Osteoblast (primary cell): ENCODE measurements at regions not wholly inside any gene's neighbourhood (a gene's known extent, or its start where the extent isn't known, plus 50 kb on each side); places are given as distances from the start of the nearest gene placed in this dataset.

ENCODE experiments used
- DNase-seq: peaks from one replicate; pipeline ENCODE4 v3.0.0; 2011; ENCODE audit warnings: low spot score, mixed read lengths; ENCODE audit not compliant: insufficient read length; ENCODE audit errors: missing footprints
- H2AFZ ChIP-seq: 2 replicates; pipeline ENCODE4 v1.6.0; 2011; ENCODE audit warnings: mild to moderate bottlenecking, low read length
- H3K27ac ChIP-seq: 2 replicates; pipeline ENCODE4 v1.5.1; 2011; ENCODE audit warnings: mild to moderate bottlenecking, low read depth, low read length, moderate library complexity
- H3K27me3 ChIP-seq: 2 replicates; pipeline ENCODE4 v1.6.0; 2012; ENCODE audit warnings: mild to moderate bottlenecking, control low read depth, inconsistent platforms, low read length, moderate library complexity; ENCODE audit not compliant: insufficient read depth
- H3K36me3 ChIP-seq: 2 replicates; pipeline ENCODE4 v1.5.1; 2011; ENCODE audit warnings: mild to moderate bottlenecking, low read length, control low read depth, moderate library complexity; ENCODE audit not compliant: insufficient read depth
- H3K4me1 ChIP-seq: 2 replicates; pipeline ENCODE4 v1.5.1; 2011; ENCODE audit warnings: mild to moderate bottlenecking, low read length, control low read depth, moderate library complexity; ENCODE audit not compliant: insufficient read depth
- H3K4me2 ChIP-seq: 2 replicates; pipeline ENCODE4 v1.6.0; 2011; ENCODE audit warnings: mild to moderate bottlenecking, low read length; ENCODE audit not compliant: insufficient read depth
- H3K4me3 ChIP-seq: fragments of 200-600 bp; sonication (generic); 3 replicates; pipeline ENCODE4 v1.5.1; 2012; ENCODE audit warnings: mild to moderate bottlenecking, low read length, inconsistent platforms; ENCODE audit not compliant: insufficient read depth
- H3K79me2 ChIP-seq: 2 replicates; pipeline ENCODE4 v1.6.0; 2012; ENCODE audit warnings: mild to moderate bottlenecking, low read length, control low read depth, inconsistent platforms; ENCODE audit not compliant: insufficient read depth
- H3K9me3 ChIP-seq: 2 replicates; pipeline ENCODE4 v1.5.1; 2011; ENCODE audit warnings: low read depth, low read length, control low read depth
- H4K20me1 ChIP-seq: 2 replicates; pipeline ENCODE4 v1.6.0; 2012; ENCODE audit warnings: mild to moderate bottlenecking, low read length, control low read depth; ENCODE audit not compliant: insufficient read depth
- CTCF ChIP-seq: IDR thresholded peaks from 2 replicates; pipeline ENCODE4 v1.5.1; 2011; ENCODE audit warnings: mild to moderate bottlenecking, low read depth, low read length, moderate library complexity; ENCODE audit errors: extremely low read depth

- no peak for TF ChIP-seq CTCF
- Histone ChIP-seq H3K4me3 (no peak overlapping the region), H3K4me1 (no peaks in the 10 kb centered on the region), H3K36me3 (no peaks in the 10 kb centered on the region), H3K27ac (no peak overlapping the region), H2AFZ (no peak overlapping the region), H3K79me2 (no peaks in the 10 kb centered on the region), H4K20me1 (no peaks in the 10 kb centered on the region), H3K27me3 (no peaks in the 10 kb centered on the region), H3K4me2 (no peak overlapping the region), H3K9me3 (peaks cover 2% of the 10 kb centered on the region)
- DNase-seq = peak; percentile 53
Measured at GRCh38 chr13:112169941-112170822, 103.2 kb downstream of the SOX1 start.

- DNase-seq = no peak
- Histone ChIP-seq H4K20me1 (no peaks in the 10 kb centered on the region), H2AFZ (no peak overlapping the region), H3K27me3 (no peaks in the 10 kb centered on the region), H3K4me2 (no peak overlapping the region), H3K4me3 (no peak overlapping the region), H3K9me3 (peaks cover 2% of the 10 kb centered on the region), H3K79me2 (no peaks in the 10 kb centered on the region), H3K27ac (no peak overlapping the region), H3K36me3 (no peaks in the 10 kb centered on the region), H3K4me1 (no peaks in the 10 kb centered on the region)
- TF ChIP-seq CTCF = no peak
Measured at GRCh38 chr13:112170823-112171569, 104.0 kb downstream of the SOX1 start.

GRCh38 chr13:112171570-112171965, 104.6 kb downstream of the SOX1 start:
- no peak for TF ChIP-seq CTCF
- Histone ChIP-seq H3K4me3 (no peak overlapping the region), H3K9me3 (peaks cover 2% of the 10 kb centered on the region), H3K79me2 (no peaks in the 10 kb centered on the region), H2AFZ (no peak overlapping the region), H3K27me3 (no peaks in the 10 kb centered on the region), H3K27ac (no peak overlapping the region), H3K4me2 (no peak overlapping the region), H3K4me1 (no peaks in the 10 kb centered on the region), H4K20me1 (no peaks in the 10 kb centered on the region), H3K36me3 (no peaks in the 10 kb centered on the region)
- DNase-seq = no peak

- Histone ChIP-seq H3K9me3 (peaks cover 2% of the 10 kb centered on the region), H3K4me1 (no peaks in the 10 kb centered on the region), H4K20me1 (no peaks in the 10 kb centered on the region), H3K4me3 (no peak overlapping the region), H2AFZ (no peak overlapping the region), H3K27ac (no peak overlapping the region), H3K4me2 (no peak overlapping the region), H3K36me3 (no peaks in the 10 kb centered on the region), H3K27me3 (no peaks in the 10 kb centered on the region), H3K79me2 (no peaks in the 10 kb centered on the region)
- no peak for DNase-seq
- TF ChIP-seq CTCF = no peak
Measured at GRCh38 chr13:112172017-112172416, 105.1 kb downstream of the SOX1 start.
